Ascending aorta (tissue), 2 donors: ENCODE measurements at regions not wholly inside any gene's neighbourhood (a gene's known extent, or its start where the extent isn't known, plus 50 kb on each side); places are given as distances from the start of the nearest gene placed in this dataset.

Experiments used
- DNase-seq, 2 donors: peaks; one replicate each; pipeline ENCODE4 v3.0.0-alpha.2; 2019; ENCODE audit warnings: low spot score in 2 of 2
- H3K27ac ChIP-seq, 2 donors: fragments of 200-600 bp; sonication (generic); one replicate each; pipeline ENCODE4 v1.5.1; 2016 to 2017; ENCODE audit warnings: mild to moderate bottlenecking in 1 of 2
- H3K27me3 ChIP-seq: fragments of 200-600 bp; sonication (generic); one replicate; pipeline ENCODE4 v1.5.1; 2017
- H3K36me3 ChIP-seq, 2 donors: fragments of 200-600 bp; sonication (generic); one replicate each; pipeline ENCODE4 v1.5.1; 2016
- H3K4me1 ChIP-seq, 2 donors: fragments of 200-600 bp; sonication (generic); one replicate each; pipeline ENCODE4 v1.5.1; 2016 to 2017; ENCODE audit warnings: mild to moderate bottlenecking in 1 of 2
- H3K4me3 ChIP-seq, 2 donors: fragments of 200-600 bp; sonication (generic); one replicate each; pipeline ENCODE4 v1.5.1; 2016 to 2017; ENCODE audit warnings: mild to moderate bottlenecking in 1 of 2
- H3K9me3 ChIP-seq, 2 donors: fragments of 200-600 bp; sonication (generic); one replicate each; pipeline ENCODE4 v1.5.1; 2016
- intact Hi-C: fragments of 100-400 bp; cut with DNase I; formaldehyde crosslinking; loops from one replicate; pipeline ENCODE4 v1.15.1; 2023
- TF ChIP-seq, protein P1 (sequence below), 3 experiments: fragments of 200-600 bp in 2 of 3; fragments of 450-650 bp in 1 of 3; sonication (generic) in 2 of 3; IDR thresholded peaks; one replicate each; pipeline ENCODE4 v1.5.1; 2016 to 2019; ENCODE audit warnings: antibody characterized with exemption in 3 of 3, mild to moderate bottlenecking in 1 of 3, moderate library complexity in 1 of 3

DNA sequence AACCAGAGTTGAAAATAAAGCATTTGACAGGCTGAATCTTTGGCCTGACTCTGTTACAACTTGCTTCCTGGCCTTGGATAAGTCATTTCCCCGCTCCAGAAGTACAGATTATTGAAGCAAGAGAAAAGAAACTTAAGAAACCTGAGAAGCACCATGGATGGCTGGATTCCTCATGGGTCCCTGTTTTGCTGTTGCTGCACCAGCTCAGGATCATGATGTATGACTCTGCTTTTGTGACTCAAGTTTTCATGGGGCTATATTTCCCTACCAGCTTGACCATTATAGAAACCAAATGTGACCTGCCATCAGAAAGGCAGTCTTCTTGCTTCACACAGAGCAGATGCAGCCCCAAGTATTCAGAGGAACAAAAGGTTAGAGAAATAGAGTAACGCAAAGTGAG lies 921.8 kb downstream of the BCL11B start:
- intact Hi-C loops: no loop called here
- Histone ChIP-seq H3K27ac (no peak overlapping the region), H3K27me3 (no peaks in the 10 kb centered on the region), H3K4me3 (no peak overlapping the region), H3K4me1 (no peaks in the 10 kb centered on the region), H3K36me3 (no peaks in the 10 kb centered on the region), H3K9me3 (no peaks in the 10 kb centered on the region)
- TF ChIP-seq, protein P1, sequence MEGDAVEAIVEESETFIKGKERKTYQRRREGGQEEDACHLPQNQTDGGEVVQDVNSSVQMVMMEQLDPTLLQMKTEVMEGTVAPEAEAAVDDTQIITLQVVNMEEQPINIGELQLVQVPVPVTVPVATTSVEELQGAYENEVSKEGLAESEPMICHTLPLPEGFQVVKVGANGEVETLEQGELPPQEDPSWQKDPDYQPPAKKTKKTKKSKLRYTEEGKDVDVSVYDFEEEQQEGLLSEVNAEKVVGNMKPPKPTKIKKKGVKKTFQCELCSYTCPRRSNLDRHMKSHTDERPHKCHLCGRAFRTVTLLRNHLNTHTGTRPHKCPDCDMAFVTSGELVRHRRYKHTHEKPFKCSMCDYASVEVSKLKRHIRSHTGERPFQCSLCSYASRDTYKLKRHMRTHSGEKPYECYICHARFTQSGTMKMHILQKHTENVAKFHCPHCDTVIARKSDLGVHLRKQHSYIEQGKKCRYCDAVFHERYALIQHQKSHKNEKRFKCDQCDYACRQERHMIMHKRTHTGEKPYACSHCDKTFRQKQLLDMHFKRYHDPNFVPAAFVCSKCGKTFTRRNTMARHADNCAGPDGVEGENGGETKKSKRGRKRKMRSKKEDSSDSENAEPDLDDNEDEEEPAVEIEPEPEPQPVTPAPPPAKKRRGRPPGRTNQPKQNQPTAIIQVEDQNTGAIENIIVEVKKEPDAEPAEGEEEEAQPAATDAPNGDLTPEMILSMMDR (IDR thresholded peaks at IDR 0.05): no peak
- no peak for DNase-seq

DNA sequence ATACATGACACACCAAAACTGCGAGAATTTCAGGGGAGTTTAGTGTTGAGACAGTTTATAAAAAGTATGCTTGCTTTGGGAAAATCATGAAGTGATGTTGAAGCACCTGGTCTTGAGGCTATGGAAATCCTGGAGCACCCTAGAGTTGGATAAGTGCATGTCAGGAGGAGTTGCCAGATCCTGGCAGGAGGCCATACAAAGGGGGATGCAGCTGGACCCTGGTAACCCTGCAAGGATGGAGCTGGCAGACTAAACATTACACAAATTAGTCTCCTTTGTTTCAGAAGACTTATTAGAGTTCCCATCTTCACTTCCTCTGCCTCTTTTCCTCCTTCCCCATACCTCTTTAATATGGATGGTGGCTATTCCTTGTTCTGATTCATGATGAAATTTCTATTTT lies 907.0 kb downstream of the BCL11B start:
- H3K9me3 ChIP-seq: no peaks in the 10 kb centered on the region
- intact Hi-C loops: no loop called here
- DNase-seq: no peak
- no peaks in the 10 kb centered on the region for H3K4me1 ChIP-seq
- no peaks in the 10 kb centered on the region for H3K36me3 ChIP-seq
- H3K4me3 ChIP-seq: no peak overlapping the region
- no peak overlapping the region for H3K27ac ChIP-seq
- TF ChIP-seq, protein P1 (IDR thresholded peaks at IDR 0.05): no peak
- no peaks in the 10 kb centered on the region for H3K27me3 ChIP-seq

DNA sequence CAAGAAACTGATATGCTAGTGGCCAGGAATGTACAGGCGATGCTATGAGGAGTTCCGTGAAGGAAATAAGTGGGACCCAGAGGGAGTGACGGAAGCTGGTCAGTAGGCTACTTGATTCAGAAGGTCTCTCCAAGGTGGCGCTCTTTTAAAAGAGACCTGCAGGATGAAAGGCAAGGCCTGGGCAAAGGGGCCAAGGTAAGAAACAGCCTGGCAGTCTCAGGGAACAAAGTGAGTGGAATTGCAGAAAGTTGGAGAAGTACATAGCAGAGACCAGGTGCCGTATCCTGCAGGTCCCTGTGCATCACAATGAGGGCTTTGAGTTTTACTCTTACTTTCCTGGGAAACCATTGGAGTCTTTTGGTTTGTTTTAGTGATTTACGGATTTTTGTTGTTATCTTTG lies 905.6 kb downstream of the BCL11B start:
- Histone ChIP-seq H3K4me1 (no peaks in the 10 kb centered on the region), H3K4me3 (no peak overlapping the region), H3K27me3 (no peaks in the 10 kb centered on the region), H3K36me3 (no peaks in the 10 kb centered on the region), H3K9me3 (no peaks in the 10 kb centered on the region), H3K27ac (no peak overlapping the region)
- no peak for DNase-seq
- intact Hi-C loops: no loop called here
- TF ChIP-seq, protein P1 (IDR thresholded peaks at IDR 0.05): no peak

DNA sequence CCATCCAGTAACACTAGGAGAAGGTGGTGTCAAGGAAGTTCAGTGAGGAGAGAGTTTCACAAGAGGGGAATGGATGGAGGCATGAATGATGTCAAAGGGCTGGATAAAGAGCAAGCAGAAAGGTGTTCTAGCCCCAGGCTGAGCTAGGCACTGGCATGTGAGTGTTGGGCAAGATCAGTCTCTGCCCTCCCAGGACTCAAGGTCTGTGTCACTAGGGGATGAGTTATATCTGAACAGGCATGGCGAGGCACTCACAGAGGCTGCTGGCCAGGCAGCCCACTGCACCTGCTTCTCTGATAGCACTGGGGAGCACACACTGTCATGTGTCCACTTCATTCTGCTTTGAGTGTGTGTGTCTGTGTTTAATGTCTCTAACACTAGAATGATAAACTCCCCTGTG lies 903.8 kb downstream of the BCL11B start:
- H3K27ac ChIP-seq: no peak overlapping the region
- intact Hi-C loops: no loop called here
- TF ChIP-seq, protein P1 (IDR thresholded peaks at IDR 0.05): no peak
- H3K9me3 ChIP-seq: no peaks in the 10 kb centered on the region
- H3K27me3 ChIP-seq: no peaks in the 10 kb centered on the region
- no peak overlapping the region for H3K4me3 ChIP-seq
- H3K4me1 ChIP-seq: no peaks in the 10 kb centered on the region
- DNase-seq: no peak
- no peaks in the 10 kb centered on the region for H3K36me3 ChIP-seq

DNA sequence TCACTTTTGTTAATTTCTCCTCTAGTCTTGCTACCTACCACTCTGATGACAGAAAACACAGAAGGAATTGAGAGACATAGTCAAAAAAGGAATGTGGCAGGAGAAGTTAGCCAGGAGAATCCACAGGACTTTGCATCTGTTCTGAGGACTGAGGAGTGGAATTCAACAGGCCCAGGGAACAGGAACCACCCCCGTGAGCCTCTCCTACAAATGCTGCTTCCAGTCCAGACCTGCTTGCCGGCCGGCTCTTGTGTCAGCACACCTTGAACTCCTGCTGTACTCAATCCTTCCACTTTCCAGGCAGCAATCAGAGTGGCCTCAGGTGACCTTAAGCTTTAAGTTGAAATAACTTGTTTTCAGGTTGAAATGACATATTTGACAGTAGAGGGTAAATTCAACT lies 903.1 kb downstream of the BCL11B start:
- DNase-seq: no peak
- no peaks in the 10 kb centered on the region for H3K4me1 ChIP-seq
- TF ChIP-seq, protein P1 (IDR thresholded peaks at IDR 0.05): no peak
- no peaks in the 10 kb centered on the region for H3K27me3 ChIP-seq
- no peaks in the 10 kb centered on the region for H3K9me3 ChIP-seq
- H3K36me3 ChIP-seq: no peaks in the 10 kb centered on the region
- no peak overlapping the region for H3K4me3 ChIP-seq
- H3K27ac ChIP-seq: no peak overlapping the region
- intact Hi-C loops: no loop called here

DNA sequence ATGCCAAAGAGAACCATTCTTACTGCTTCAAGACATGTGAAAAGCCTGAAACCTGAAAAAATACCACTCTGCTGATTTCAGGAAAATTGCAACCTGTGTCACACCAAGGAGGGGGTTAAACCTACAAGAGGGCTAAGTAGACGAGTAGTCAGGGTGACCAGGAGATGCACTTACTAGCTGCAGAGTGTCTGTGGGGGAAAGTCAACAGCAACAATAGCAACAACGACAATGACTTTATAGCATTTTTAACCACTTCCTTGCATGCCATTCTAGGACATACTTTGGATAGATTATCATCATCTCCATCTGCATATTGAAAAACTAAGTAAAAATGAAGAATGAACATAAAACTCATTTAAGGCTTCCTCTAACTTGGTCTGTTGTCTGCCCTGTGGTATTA lies 902.7 kb downstream of the BCL11B start:
- TF ChIP-seq, protein P1 (IDR thresholded peaks at IDR 0.05): no peak
- intact Hi-C loops: no loop called here

More for the DNA sequence above, 902.7 kb downstream of the BCL11B start:
- H3K27me3 ChIP-seq: no peaks in the 10 kb centered on the region
- no peak overlapping the region for H3K27ac ChIP-seq
- H3K4me3 ChIP-seq: no peak overlapping the region
- no peaks in the 10 kb centered on the region for H3K9me3 ChIP-seq
- H3K36me3 ChIP-seq: no peaks in the 10 kb centered on the region
- no peaks in the 10 kb centered on the region for H3K4me1 ChIP-seq
- no peak for DNase-seq
